GM19043 (cell line): ENCODE measurements at regions not wholly inside any gene's neighbourhood (a gene's known extent, or its start where the extent isn't known, plus 50 kb on each side); places are given as distances from the start of the nearest gene placed in this dataset.
"Not testable (repeated sequence)": the region's sequence is repeated elsewhere in the genome, so short reads cannot be mapped to it uniquely, and the experiment has no call there.

ENCODE experiments used
- ATAC-seq: cut with Tn5 transposase; IDR thresholded peaks from one replicate; pipeline ENCODE4 v1.9.1; 2021; ENCODE audit warnings: low read depth; ENCODE audit not compliant: unreplicated experiment

DNA sequence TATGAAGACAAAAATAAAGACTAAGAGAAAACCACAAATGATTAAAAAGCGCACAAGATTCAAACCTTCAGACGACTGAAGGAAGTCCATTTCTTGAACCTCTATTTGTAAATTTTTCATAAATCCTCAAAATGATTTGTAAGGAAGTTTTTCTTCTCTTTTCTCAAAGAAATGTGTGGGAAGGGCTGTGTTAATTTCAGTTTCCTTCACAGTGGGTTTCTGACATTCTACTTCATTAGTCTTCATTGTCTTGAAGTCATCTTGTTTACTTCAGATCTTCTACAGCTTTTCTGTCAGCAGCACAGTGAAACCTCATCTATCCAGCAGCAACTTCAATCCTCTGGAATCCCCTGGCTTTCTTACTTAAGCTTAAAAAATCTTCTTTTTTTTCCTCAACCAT, 87.6 kb upstream of the MYLIP start:
- no peak for ATAC-seq

DNA sequence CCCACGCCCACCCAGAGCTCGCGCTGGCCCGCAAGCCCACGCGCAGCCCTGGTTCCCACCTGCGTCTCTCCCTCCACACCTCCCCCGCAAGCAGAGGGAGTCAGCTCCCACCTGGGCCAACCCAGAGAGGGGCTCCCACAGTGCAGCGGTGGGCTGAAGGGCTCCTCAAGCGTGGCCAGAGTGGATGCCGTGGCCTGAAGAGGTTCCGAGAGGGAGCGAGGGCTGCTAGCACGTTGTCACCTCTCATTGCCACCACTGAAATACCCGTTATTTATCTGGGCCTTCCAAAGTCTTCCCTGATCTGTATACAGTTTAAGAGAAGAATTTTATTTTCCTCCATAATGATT, 88.3 kb upstream of the MYLIP start:
- no peak for ATAC-seq

DNA sequence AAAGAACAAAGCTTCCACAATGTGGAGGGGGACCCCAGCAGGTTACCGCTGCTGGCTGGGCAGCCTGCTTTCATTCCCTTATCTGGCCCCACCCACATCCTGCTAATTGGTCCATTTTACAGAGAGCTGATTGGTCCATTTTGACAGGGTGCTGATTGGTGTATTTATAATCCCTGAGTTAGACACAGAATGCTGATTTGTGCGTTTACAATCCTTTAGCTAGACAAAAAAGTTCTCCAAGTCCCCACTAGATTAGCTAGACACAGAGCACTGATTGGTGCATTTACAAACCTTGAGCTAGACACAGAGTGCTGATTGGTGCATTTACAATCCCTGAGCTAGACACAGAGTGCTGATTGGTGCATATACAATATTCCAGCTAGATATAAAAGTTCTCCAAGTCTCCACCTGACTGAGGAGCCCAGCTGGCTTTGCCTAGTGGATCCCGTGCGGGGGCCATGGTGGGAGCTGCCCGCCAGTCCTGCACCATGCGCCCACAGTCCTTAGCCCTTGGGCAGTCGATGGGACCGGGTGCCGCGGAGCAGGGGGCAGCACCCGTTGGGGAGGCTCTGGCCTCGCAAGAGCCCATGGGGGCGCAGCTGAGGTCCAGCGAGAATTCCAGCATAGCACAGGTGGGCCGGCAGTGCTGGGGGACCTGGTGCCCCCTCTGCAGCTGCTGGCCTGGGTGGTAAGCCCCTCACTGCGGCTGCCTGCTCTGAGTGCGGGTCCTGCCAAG, 88.8 kb upstream of the MYLIP start:
- ATAC-seq, result not testable (repeated sequence)

DNA sequence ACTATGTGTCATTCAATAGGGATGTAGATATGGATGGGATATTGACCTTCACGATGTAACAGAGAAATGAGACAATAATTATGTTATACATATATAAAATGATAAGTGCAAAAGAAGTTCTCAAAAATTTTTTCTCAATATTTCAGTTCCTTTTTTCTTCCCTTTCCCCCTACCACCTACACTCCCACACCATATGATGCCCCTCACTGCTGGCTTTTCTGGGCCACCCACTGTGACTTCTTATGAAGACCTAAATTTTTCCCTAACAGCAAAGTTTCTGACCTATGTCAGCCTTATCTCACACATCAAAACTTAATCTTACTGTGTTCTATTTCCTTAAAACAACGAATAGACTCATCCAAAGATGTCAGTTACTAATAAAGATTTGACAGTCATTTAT, 89.9 kb upstream of the MYLIP start:
- no peak for ATAC-seq

DNA sequence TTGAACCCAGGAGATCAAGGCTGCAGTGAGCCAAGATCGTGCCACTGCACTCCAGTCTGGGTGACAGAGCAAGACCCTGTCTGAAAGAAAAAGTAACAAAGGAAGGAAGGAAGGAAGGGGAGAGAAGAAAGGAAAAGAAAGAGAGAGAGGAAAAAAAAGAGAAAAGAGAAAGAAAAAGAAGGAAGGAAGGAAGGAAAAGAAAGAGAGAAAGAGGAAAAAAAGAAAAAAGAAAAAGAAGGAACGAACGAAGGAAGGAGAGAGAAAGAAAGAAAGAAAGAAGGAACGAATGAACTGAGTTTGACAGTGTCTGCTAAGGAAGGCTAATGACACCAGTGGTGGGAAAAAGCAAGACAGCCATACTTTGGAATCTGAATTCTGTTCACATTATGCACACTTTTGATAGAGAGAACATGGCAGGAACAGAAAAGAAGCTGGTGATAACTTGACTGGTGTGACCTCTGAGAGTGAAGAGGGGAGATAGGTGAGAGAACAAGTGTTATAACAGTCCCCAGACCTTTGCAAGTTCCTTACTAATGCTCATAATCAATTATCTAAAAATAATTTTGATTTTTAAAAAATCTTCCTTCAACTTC, 93.3 kb upstream of the MYLIP start:
- ATAC-seq, result no peak

DNA sequence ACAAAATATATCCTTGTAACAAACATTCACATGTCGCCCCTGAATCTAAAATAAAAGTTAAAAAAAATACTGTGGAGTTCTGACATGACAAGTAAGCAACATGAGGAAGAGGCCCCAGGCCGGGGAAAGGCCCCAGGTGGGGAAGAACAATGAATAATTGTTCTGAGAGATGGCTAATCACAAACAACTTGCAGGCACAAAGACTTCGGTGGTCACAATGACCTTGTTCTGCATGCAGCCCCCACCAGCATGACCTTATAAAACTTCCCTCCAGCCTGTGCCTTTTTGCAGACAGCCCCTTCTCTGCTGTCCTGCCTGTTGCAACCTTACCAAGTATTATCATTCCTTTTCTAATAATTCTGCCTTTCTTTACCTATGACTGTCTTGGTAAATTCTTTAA, 95.7 kb upstream of the MYLIP start:
- no peak for ATAC-seq

DNA sequence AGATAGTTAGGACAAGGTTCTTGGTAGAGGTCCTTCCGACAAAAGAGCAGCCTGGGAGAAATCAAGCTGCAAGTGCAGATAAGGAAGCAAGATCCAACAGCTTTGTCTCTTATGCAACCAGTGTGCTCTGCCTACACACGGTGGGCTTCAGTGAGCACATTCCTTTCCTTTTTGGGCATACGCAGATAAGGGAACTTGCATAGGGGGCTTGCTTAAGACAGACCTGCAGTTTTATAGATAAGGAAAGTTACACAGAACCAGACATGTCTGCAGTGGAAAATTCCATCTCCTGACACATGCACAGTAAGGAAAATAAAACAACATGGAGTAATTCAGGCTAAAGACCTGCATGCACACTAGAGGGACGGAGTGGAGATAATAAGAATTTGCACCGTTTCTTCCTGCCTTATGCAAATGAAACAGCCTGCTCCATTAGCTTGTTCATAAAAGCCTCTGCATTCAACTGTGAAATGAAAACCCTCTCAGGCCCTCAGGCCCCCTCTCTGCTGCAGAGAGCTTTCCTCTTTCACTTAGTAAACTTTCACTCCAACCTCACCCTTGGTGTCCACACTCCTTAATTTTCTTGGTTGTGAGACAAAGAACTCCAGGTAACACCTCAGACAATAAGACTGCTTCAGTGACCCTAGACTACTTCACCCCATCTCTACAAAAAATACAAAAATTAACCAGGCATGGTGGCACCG, 97.5 kb upstream of the MYLIP start:
- no peak for ATAC-seq

DNA sequence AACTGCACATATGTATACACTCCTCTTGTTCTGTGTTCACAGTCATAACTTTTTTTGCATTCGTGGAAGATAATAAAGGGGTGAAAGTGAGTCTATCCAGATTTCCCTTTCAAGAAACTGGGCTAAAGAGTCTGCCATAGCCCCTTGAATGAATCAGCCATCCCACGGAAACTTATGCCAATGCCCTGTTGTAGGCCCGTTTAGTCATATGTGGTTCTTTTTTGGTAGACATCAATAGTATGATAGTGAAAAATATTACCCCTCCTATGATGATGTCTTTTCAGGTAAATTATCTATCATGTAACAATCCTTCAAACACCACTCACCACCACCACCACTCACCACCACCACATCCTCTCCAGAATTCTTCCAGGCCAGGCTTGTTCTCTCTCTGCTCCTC, 99.9 kb upstream of the MYLIP start:
- ATAC-seq, result no peak

DNA sequence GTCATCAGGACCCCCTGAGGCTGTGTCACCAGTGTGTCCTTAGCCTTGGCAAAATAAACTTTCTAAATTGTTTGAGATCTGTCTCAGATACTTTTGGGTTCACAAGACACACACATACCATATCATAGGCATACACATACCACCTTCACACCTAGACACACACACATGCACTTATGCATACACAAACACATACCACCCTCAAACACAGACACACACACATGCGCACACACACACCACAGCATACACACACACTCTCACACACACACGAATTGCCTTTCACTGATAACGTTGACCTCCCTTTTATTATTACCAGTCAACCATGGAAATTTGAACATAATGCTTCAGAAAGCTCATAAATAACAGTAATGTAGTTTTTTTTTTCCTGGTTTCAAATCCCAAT, 108.6 kb upstream of the MYLIP start:
- ATAC-seq, result no peak

DNA sequence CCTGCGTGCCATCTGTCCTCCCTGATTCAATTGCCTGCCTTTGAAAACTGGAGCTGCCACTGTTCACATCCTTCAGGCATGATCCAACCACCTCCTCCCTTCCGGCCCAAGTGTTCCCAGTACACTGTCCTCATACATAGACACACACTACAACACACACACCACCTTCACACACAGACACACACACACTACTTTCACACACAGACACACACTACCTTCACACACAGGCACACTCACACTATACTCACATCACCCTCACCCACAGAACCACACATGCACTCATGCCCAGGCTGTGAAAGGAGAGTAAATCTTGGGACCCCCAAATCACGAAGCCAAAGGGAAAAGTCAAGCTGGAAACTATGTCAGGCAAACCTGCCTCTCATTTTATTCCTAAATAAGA, 109.4 kb upstream of the MYLIP start:
- no peak for ATAC-seq

DNA sequence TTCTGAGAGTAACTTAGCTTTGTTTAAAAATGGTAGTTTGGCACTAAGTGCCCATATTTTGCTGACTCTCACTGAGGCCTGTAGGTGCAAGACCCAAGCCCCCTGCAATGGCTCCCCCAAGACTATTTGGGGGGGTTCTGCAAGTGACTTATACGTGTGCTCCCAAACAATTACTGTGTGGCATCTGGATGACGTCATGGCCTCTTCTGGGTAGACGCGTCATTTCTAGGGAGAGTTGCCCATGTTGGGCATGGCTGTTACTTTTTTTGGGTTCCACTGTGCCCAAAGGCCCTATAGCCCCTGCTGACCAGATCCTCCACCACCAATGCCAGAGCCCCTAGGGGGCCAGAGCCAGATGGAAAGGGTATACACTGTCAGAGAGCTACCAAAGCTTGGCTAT, 110.3 kb upstream of the MYLIP start:
- no peak for ATAC-seq

DNA sequence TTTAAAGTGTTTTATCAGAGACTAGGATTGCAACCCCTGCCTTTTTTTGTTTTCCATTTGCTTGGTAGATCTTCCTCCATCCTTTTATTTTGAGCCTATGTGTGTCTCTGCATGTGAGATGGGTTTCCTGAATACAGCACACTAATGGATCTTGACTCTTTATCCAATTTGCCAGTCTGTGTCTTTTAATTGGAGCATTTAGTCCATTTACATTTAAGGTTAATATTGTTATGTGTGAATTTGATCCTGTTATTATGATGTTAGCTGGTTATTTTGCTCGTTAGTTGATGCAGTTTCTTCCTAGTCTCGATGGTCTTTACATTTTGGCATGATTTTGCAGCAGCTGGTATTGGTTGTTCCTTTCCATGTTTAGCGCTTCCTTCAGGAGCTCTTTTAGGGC, 114.6 kb upstream of the MYLIP start:
- ATAC-seq, result not testable (repeated sequence)

DNA sequence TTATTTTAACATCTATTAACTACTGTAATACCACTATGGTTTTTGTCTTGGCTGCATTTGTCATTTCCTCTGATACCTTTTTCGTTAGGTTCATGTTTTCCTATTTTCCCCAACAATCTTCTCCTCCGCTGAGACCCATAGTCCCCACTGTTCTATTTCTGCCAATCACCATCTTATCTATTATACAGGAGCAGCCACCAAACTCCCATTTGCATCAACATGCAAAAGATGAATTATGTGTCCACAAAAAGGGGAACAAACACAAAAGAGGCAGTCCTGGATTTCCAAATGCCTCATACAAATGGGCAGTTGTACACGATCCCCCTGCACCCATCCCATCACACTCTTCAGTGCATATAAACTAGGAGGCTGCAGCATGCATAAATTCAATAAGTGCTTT, 121.7 kb upstream of the MYLIP start:
- ATAC-seq, result no peak

DNA sequence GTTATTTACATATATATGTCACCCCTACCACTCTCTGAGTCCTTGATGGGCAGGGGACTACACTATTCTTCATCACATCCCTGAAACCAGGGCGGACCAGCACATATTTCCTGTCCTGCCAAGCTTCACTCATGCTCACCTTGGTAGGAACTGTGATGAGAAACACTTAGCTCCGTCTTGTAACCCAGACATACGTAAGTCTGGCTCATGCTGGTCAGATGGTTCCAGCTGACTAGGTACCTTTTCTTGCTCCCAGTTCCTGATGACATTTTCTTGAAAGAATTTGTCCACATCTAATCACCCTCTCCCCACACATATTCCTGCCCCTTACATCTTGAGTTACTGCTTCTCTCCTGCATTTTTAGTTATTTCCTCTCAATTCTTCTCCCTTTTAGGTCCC, 122.2 kb upstream of the MYLIP start:
- no peak for ATAC-seq

DNA sequence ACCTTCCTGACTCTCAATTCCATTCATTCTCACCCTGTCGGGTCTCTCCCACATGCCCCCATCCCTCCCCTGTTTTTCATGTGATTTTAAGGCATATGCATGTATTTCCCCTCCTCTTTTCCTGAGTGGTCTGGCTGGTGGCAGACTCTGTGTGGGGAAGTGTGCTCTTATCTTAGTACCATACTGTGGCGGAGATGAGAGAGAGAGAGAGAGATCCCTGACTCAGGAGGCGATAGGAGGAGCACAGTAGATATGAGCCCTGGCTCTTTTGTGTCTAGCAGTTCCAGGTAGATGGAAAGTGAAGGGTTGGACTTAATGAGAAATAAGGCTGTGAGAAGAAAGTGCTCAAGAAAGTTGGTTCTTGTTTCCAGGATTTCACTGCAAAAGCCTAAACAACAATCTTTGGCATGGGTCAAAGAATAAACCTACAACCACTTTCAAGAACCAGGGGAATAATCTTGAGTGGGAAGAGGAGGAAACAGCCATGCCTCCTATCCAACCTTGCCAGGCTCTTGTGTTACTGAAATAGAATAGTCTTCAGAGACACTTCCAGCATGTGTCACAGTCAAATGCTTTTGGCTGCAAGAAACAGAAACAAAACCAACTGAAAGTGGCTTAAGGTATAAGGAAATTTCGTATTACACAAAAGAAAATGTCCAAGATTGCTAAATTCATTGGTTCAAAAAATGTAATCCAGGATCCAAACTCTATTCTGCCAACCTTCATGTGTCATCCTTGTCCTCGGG, 123.8 kb upstream of the MYLIP start:
- ATAC-seq, result no peak

DNA sequence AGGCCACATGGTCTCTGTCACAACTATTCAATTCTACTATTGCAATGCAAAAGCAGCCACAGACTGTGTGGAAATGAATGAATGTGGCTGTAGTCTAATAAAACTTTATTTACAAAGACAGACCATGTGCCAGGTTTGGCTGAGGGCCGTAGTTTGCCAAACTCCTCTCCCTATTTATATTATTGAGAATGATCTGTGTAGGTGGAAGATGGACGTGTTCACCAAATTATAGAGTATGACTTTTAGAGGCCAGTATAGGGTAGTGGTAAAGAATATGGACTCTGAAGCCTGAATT, 125.7 kb upstream of the MYLIP start:
- no peak for ATAC-seq

DNA sequence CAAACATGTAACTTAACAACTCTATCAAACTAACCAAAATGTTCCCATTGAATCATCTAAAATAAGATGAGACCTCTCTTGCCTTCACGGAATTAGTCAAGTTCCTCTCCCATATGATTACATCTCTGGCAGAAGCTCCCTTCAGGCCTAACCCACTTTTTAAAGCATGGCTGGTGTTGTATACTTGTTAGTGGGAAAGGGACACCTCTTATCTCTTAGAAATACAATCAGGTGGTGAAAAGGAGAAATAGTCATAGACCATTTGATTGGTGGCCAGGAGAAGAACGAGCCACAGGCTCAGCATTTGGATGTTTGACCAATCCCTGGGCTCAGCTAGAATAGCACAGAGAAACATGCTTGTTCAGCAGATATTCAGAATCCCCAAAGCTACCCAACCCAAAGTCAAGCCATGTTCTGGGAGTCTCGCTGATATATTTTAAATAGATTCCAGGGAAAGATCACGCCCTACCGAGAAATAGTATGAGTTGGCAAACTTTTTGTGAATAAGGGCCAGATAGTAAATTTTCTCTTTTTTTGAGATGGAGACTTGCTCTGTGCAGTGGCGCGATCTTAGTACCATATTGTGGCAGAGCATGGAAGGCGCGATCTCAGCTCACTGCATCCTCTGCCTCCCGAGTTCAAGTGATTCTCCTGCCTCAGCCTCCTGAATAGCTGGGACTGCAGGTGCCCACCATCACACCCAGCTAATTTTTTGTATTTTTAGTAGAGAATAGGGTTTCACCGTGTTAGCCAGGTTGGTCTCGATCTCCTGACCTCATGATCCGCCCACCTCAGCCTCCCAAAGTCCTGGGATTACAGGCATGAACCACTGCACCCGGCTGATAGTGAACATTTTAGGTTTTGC, 126.3 kb upstream of the MYLIP start:
- no peak for ATAC-seq

DNA sequence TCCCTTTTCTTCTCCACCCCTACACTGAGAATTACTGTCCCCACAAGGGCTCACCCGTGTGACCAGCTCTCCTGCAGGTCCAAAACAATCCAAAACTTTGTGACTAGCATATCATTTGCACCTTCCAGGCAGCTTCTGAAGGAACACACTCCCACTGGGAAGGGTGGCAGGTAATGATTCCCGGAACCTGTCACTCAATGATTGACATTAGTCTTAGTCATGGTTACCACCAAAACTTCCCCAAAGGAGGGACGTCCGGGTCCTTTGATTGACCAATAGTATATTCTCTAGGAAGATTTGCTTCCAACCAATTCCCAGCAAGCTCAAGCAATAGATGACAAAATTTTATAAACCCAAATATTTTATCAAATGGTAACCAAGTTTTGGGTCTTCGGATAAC, 127.7 kb upstream of the MYLIP start:
- ATAC-seq, result no peak

DNA sequence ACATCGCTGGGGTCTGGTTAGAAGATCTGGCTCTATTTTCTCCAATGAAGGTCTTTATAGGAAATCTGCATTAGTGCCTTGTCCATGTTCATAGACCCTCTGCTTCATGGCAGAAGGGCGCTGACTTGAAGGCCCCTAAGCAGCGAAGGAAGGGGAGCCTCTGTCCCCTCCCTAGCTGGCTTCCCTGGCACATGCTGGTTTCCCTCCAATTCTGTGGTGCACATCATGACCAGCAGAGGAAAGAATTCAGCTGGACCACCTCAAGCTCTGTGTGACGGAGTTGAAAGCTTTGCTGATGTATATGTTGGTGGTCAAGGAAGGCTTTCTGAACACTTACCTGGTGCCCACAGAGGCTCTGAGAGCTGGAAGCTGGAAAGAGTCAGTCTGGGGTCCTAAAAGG, 129.7 kb upstream of the MYLIP start:
- no peak for ATAC-seq

DNA sequence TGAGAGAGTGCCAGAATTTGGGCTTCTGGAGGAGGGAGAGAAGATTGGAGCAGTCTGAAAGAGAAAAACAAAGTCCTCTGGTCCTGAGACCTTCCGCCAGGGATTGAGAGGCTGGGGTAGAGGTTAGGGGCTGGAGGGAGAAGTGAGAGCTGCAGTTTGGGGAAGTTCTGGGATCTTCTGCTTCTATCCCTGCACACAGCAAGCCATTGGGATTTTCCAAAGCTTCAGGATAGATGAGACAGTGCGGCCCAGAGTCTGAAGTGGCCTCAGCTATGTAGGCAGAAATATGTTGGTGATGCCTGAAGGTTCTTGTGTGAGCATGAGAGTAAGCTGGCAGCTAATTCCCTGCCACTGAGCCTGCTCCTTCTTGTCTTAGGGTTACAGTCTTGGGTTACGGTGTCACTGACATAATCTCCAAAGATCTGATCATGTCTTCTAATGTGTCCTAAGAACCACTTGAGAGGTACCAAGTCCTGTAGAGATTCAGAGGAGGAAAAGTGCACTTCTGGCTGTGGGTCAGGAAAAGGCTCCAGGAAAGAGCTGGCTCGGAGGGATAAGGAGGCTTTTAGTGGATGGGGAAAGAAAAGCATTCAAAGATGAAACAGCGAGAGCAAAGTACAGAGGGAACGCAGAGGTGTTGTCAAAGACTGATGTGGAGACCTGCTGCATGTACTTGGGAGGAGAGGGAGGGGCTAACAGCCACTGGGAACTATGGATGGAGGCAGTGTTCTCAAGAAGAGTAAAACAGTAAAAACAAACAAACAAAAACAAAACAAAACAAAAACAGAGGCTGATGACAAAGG, 131.1 kb upstream of the MYLIP start:
- ATAC-seq, result no peak
